ENCODE measurements at regions not wholly inside any gene's neighbourhood (a gene's known extent, or its start where the extent isn't known, plus 50 kb on each side); places are given as distances from the start of the nearest gene placed in this dataset.

DNA sequence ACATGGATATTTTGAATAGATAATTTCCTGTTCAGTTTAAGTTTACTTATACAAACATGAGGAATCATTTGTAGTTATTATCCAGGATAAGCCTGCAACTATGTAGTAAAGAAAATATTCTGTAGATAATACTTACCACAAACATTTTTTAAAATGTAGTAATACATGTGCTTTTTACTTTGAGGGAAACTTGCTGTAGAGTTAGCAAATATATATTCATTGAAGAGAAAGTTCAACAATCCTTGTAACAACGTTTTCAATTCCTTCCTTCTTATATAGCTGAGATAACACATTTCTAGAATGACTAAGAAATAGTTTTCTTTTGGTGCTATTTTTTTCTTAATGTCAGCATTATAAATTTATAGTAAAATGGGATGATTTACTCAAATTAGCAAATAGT, 664.6 kb upstream of the ADAMTS5 start:
- CTCF ChIA-PET = interaction anchor here (1.1 to 1.6 kb wide), 2 partner anchors 59 to 704 kb away, joined by 3 read pairs; no protein-coding TSS in a partner anchor
- TF ChIP-seq, protein P1, sequence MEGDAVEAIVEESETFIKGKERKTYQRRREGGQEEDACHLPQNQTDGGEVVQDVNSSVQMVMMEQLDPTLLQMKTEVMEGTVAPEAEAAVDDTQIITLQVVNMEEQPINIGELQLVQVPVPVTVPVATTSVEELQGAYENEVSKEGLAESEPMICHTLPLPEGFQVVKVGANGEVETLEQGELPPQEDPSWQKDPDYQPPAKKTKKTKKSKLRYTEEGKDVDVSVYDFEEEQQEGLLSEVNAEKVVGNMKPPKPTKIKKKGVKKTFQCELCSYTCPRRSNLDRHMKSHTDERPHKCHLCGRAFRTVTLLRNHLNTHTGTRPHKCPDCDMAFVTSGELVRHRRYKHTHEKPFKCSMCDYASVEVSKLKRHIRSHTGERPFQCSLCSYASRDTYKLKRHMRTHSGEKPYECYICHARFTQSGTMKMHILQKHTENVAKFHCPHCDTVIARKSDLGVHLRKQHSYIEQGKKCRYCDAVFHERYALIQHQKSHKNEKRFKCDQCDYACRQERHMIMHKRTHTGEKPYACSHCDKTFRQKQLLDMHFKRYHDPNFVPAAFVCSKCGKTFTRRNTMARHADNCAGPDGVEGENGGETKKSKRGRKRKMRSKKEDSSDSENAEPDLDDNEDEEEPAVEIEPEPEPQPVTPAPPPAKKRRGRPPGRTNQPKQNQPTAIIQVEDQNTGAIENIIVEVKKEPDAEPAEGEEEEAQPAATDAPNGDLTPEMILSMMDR (IDR thresholded peaks at IDR 0.05; ENCODE audit: insufficient read depth, low read length, missing control alignments) = no peak
- POLR2A ChIA-PET = no interaction called here
- H3K4me3 ChIP-seq (ENCODE audit: low read depth, low read length) = no peak overlapping the region
- no peak for DNase-seq (ENCODE audit: low read depth, low spot score)

DNA sequence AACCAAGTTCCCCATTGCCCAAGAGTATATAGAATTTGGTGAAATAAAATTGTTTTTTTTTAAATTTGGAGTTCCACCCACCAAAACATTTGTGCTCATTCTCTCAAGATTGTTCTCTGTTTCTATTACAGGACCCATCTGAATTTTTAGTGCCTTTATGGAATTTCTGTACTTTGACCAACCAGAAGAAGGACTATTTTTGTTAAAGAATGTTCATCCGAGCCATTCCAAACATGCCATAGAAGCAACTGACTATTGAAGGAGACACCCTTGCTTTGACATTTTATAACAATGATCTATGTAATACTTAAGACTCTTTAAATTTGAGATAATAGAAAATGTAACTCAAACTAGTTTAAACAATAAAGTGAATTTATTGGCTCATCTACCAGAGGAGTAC, 655.7 kb upstream of the ADAMTS5 start:
- DNase-seq (ENCODE audit: low read depth, low spot score) = no peak
- TF ChIP-seq, protein P1 (IDR thresholded peaks at IDR 0.05; ENCODE audit: insufficient read depth, low read length, missing control alignments) = no peak
- POLR2A ChIA-PET = no interaction called here
- CTCF ChIA-PET = no interaction called here
- H3K4me3 ChIP-seq (ENCODE audit: low read depth, low read length) = no peak overlapping the region

DNA sequence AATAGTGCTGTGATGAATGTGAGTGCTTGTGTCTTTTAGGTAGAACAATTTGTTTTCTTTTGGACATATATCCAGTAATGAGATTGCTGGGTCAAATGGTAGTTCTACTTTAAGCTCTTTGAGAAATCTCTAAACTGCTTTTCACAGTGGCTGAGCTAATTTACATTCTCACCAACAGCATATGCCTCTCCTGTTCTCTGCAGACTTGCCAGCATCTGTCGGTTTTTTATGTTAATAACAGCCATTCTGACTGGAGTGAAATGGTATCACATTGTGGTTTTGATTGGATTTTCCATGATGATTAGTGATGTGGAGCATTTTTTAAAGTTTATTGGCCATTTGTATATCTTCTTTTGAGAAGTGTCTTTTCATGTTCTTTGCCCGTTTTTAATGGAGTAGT, 647.3 kb upstream of the ADAMTS5 start:
- no peak for DNase-seq (ENCODE audit: low read depth, low spot score)
- POLR2A ChIA-PET = no interaction called here
- no peak overlapping the region for H3K4me3 ChIP-seq (ENCODE audit: low read depth, low read length)
- TF ChIP-seq, protein P1 (IDR thresholded peaks at IDR 0.05; ENCODE audit: insufficient read depth, low read length, missing control alignments) = no peak
- CTCF ChIA-PET = no interaction called here

DNA sequence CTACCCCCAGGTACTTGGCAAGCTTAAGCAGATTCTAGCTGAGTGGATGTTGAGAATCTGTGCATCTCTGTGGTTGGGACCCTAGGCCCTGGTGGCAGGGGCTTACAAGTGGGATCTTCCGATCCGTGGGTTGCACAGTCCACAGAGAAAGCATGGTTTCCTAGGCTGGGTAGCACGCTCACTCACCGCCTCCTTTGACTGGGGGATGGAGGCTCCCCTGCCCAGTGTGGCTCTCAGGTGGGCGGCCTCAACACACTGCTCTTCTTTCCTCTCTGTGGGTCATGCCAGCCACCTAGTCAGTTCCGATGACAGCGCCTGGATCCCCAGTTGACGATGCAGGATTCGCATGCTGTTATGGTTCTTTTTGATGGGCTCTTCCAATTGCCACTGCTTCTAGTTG, 639.5 kb upstream of the ADAMTS5 start:
- no peak overlapping the region for H3K4me3 ChIP-seq (ENCODE audit: low read depth, low read length)
- TF ChIP-seq, protein P1 (IDR thresholded peaks at IDR 0.05; ENCODE audit: insufficient read depth, low read length, missing control alignments) = no peak
- ChIA-PET POLR2A (no interaction called here), CTCF (no interaction called here)
- no peak for DNase-seq (ENCODE audit: low read depth, low spot score)

DNA sequence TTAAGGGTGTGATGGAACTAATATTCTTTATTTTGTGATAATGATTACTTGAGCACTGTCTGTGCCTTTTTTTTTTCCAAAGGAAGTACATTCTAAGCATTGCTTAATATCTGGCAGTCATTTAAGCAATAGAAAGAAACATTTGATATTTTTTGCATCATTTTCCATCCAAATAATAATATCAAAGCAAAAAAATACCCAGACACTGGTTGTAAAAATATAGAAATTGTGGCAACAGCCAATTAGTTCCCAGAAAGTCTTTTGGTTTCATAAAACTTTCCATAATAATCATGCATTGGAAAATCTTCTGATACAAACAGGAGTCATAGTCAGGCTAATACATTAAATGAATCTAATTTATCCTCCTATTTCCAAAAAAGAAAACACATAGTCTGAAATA, 629.3 kb upstream of the ADAMTS5 start:
- POLR2A ChIA-PET = no interaction called here
- H3K4me3 ChIP-seq (ENCODE audit: low read depth, low read length) = no peak overlapping the region
- CTCF ChIA-PET = no interaction called here
- TF ChIP-seq, protein P1 (IDR thresholded peaks at IDR 0.05; ENCODE audit: insufficient read depth, low read length, missing control alignments) = no peak
- DNase-seq (ENCODE audit: low read depth, low spot score) = no peak

DNA sequence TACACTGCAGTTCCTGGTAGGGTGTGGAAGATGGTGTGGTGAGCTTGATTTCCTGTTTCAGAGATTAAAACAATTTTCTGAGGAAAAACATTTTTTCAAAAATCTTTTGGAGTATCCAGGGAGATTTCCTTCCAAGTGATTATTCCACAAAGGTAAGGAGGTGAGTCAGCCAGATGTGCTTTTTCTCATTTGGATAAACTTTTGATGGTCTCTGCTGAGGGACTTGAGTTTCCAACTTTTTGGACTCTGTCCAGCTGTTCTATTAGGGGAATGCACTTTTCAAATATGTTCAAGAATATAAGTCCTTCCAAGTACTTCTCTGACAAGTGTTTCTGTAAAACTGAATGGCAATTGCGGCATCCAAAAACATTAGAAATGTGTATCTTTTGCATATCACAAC, 628.8 kb upstream of the ADAMTS5 start:
- H3K4me3 ChIP-seq (ENCODE audit: low read depth, low read length) = no peak overlapping the region
- TF ChIP-seq, protein P1 (IDR thresholded peaks at IDR 0.05; ENCODE audit: insufficient read depth, low read length, missing control alignments) = no peak

More for the DNA sequence above, 628.8 kb upstream of the ADAMTS5 start:
- CTCF ChIA-PET = interaction anchor here (0.8 kb wide), 1 partner anchor 62 kb away, joined by 3 read pairs; no protein-coding TSS in a partner anchor
- POLR2A ChIA-PET = no interaction called here
- DNase-seq (ENCODE audit: low read depth, low spot score) = no peak

Data from AG04449 (cell line).